ENCODE measurements at regions not wholly inside any gene's neighbourhood (a gene's known extent, or its start where the extent isn't known, plus 50 kb on each side); places are given as distances from the start of the nearest gene placed in this dataset.

DNA sequence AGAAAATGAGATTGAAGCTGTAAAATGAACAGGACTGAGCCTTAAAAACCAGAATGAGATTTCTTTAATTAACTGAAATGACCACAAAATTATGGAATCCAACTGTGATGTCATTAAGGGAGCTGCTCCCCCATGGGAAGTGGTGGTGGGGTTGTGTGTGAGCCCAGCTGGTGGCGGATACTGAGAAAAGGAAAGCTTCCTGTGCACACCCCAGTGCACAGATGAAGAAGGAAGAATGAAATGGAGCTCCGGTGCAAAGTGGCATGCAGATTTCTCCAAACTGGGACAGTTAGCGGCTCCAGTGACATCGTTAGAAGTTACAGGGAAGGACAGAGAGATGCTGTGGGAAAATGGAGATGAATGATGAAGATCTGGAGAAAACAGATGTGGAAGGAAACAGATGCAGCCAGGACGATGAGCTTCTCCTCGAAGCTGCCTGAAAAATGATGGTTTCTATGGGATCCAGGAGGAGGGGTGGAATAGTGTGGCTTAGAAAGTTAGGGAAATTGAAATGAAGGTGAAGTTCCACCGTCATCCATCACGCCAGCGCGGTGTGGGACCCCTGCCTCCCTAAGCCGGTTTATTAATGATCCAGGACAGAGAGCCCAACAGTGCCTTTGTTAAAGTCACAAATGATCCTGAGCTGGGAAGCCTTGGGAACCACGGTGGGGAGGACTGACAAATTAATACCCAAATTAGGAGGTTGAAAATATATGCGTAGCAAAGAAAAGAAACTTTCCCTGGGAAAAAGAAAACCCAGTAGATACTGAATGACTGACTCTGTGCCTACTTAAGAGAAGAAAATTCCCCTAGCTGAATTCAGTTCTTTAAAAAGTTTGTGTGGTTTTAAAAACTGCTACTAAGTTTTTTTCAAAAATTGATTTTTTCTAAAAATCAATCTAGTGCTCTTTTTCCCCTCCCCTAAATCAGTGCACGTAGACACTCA, 77.2 kb downstream of the TSN start:
- H3K79me2 ChIP-seq (ENCODE audit: control insufficient read depth, low read length): no peaks in the 10 kb centered on the region
- peaks cover 6% of the 10 kb centered on the region for H3K4me1 ChIP-seq (ENCODE audit: control insufficient read depth, low read length)
- H3K4me3 ChIP-seq (ENCODE audit: low read length): no peak overlapping the region
- no peaks in the 10 kb centered on the region for H3K9me2 ChIP-seq (replicated peaks; ENCODE audit: control insufficient read depth, low read length)
- H3K9me3 ChIP-seq (ENCODE audit: control insufficient read depth, insufficient read depth, low read length): no peaks in the 10 kb centered on the region
- no peaks in the 10 kb centered on the region for H3K27me3 ChIP-seq (ENCODE audit: control insufficient read depth, low read length)
- H3F3A ChIP-seq (ENCODE audit: control insufficient read depth, insufficient read depth): no peaks in the 10 kb centered on the region
- H3K27ac ChIP-seq (ENCODE audit: low read depth, low read length): no peak overlapping the region
- no peaks in the 10 kb centered on the region for H3K36me3 ChIP-seq (ENCODE audit: control insufficient read depth, low read length)
- TF ChIP-seq EZH2phosphoT487 (IDR thresholded peaks at IDR 0.05; ENCODE audit: borderline replicate concordance, low read length): no peak
- TF ChIP-seq, protein P1, sequence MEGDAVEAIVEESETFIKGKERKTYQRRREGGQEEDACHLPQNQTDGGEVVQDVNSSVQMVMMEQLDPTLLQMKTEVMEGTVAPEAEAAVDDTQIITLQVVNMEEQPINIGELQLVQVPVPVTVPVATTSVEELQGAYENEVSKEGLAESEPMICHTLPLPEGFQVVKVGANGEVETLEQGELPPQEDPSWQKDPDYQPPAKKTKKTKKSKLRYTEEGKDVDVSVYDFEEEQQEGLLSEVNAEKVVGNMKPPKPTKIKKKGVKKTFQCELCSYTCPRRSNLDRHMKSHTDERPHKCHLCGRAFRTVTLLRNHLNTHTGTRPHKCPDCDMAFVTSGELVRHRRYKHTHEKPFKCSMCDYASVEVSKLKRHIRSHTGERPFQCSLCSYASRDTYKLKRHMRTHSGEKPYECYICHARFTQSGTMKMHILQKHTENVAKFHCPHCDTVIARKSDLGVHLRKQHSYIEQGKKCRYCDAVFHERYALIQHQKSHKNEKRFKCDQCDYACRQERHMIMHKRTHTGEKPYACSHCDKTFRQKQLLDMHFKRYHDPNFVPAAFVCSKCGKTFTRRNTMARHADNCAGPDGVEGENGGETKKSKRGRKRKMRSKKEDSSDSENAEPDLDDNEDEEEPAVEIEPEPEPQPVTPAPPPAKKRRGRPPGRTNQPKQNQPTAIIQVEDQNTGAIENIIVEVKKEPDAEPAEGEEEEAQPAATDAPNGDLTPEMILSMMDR (IDR thresholded peaks at IDR 0.05; ENCODE audit: low read depth, low read length, poor library complexity, severe bottlenecking): no peak
- no peak overlapping the region for H3K4me2 ChIP-seq (ENCODE audit: low read length)
- no peaks in the 10 kb centered on the region for H4K20me1 ChIP-seq (ENCODE audit: control insufficient read depth, insufficient read depth, low read depth, low read length)

DNA sequence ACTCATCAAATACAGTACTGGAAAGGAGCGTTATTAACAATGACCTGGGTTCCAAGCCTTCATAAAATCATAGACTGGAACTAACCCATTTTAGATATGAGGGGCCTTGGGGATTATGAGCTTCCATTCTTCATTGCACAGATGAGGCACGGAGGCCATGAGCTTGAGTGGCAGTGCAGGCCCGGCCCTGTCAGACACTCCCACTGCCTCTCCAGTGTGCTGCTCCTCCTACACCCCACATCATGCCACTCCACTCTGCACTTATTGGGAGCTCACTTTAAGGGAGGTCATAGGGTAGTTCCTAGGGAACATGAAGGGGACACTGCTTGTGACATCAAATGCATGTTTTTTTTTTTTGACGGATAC, 77.9 kb downstream of the TSN start:
- Histone ChIP-seq H3K27me3 (ENCODE audit: control insufficient read depth, low read length) (no peaks in the 10 kb centered on the region), H3K36me3 (ENCODE audit: control insufficient read depth, low read length) (no peaks in the 10 kb centered on the region), H3K4me2 (ENCODE audit: low read length) (no peak overlapping the region), H3K9me3 (ENCODE audit: control insufficient read depth, insufficient read depth, low read length) (no peaks in the 10 kb centered on the region), H3K79me2 (ENCODE audit: control insufficient read depth, low read length) (no peaks in the 10 kb centered on the region), H3K9me2 (replicated peaks; ENCODE audit: control insufficient read depth, low read length) (no peaks in the 10 kb centered on the region), H3K4me1 (ENCODE audit: control insufficient read depth, low read length) (peaks cover 13% of the 10 kb centered on the region), H3K27ac (ENCODE audit: low read depth, low read length) (no peak overlapping the region), H3K4me3 (ENCODE audit: low read length) (no peak overlapping the region), H4K20me1 (ENCODE audit: control insufficient read depth, insufficient read depth, low read depth, low read length) (no peaks in the 10 kb centered on the region), H3F3A (ENCODE audit: control insufficient read depth, insufficient read depth) (no peaks in the 10 kb centered on the region)
- TF ChIP-seq, protein P1 (IDR thresholded peaks at IDR 0.05; ENCODE audit: low read depth, low read length, poor library complexity, severe bottlenecking): no peak
- no peak for TF ChIP-seq EZH2phosphoT487 (IDR thresholded peaks at IDR 0.05; ENCODE audit: borderline replicate concordance, low read length)

DNA sequence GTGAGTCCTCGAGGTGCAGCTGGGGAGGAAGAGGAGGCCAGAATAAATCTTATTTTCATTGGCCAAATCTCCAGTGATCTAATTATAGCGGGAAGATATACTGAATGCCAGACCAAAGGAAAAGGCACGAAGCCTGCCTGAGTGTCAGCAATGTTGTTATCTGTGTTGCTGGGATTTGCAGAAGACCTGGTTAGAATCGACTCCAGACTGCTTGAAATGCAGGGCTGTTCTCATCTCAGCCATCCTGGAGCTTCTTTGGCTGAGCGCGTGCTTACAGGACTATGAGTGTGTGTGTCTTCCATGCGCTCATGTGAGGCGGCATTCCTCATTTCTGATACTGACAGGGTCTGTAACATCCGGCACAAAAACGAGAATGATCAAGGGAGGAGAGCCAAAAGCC, 81.2 kb downstream of the TSN start:
- peaks cover 13% of the 10 kb centered on the region for H3K4me1 ChIP-seq (ENCODE audit: control insufficient read depth, low read length)
- no peaks in the 10 kb centered on the region for H3K9me3 ChIP-seq (ENCODE audit: control insufficient read depth, insufficient read depth, low read length)
- H3K79me2 ChIP-seq (ENCODE audit: control insufficient read depth, low read length): no peaks in the 10 kb centered on the region
- H3K9me2 ChIP-seq (replicated peaks; ENCODE audit: control insufficient read depth, low read length): no peaks in the 10 kb centered on the region
- no peak for TF ChIP-seq EZH2phosphoT487 (IDR thresholded peaks at IDR 0.05; ENCODE audit: borderline replicate concordance, low read length)
- TF ChIP-seq, protein P1 (IDR thresholded peaks at IDR 0.05; ENCODE audit: low read depth, low read length, poor library complexity, severe bottlenecking): no peak
- no peak overlapping the region for H3K27ac ChIP-seq (ENCODE audit: low read depth, low read length)
- no peaks in the 10 kb centered on the region for H4K20me1 ChIP-seq (ENCODE audit: control insufficient read depth, insufficient read depth, low read depth, low read length)
- H3F3A ChIP-seq (ENCODE audit: control insufficient read depth, insufficient read depth): no peaks in the 10 kb centered on the region
- H3K4me3 ChIP-seq (ENCODE audit: low read length): no peak overlapping the region
- H3K4me2 ChIP-seq (ENCODE audit: low read length): no peak overlapping the region
- H3K36me3 ChIP-seq (ENCODE audit: control insufficient read depth, low read length): no peaks in the 10 kb centered on the region
- no peaks in the 10 kb centered on the region for H3K27me3 ChIP-seq (ENCODE audit: control insufficient read depth, low read length)
